ENCODE measurements at regions not wholly inside any gene's neighbourhood (a gene's known extent, or its start where the extent isn't known, plus 50 kb on each side); places are given as distances from the start of the nearest gene placed in this dataset.

- TF ChIP-seq CTCF (conservative IDR thresholded peaks at IDR 0.05; ENCODE audit: low read depth, low read length), result no peak
- TF ChIP-seq POLR2A (IDR thresholded peaks at IDR 0.05; ENCODE audit: low read depth, low read length), result no peak
- TF ChIP-seq USF2 (IDR thresholded peaks at IDR 0.05; ENCODE audit: low read depth, low read length), result no peak
- TF ChIP-seq BHLHE40 (IDR thresholded peaks at IDR 0.05; ENCODE audit: low read depth, low read length), result no peak
Observed at GRCh38 chr5:160504906-160505305, 83.3 kb downstream of the PTTG1 start.

Measured in IMR-90 (cell line).